ENCODE measurements at regions not wholly inside any gene's neighbourhood (a gene's known extent, or its start where the extent isn't known, plus 50 kb on each side); places are given as distances from the start of the nearest gene placed in this dataset.

- DNase-seq, result no peak
Measured at GRCh38 chr4:56200275-56200674, 187.0 kb downstream of the AASDH start.

- no peak for DNase-seq
Measured at GRCh38 chr4:56198265-56198664, 189.0 kb downstream of the AASDH start.

- DNase-seq, result no peak
Measured at GRCh38 chr4:56197387-56197786, 189.9 kb downstream of the AASDH start.

GRCh38 chr4:56195025-56195424 lies 192.3 kb downstream of the AASDH start:
- no peak for DNase-seq

- DNase-seq, result no peak
Measured at GRCh38 chr4:56191534-56191933, 195.8 kb downstream of the AASDH start.

GRCh38 chr4:56187688-56188087 lies 199.6 kb downstream of the AASDH start:
- DNase-seq, result no peak

- DNase-seq, result peak; percentile 66
Measured at GRCh38 chr4:56186808-56187523, 200.3 kb downstream of the AASDH start.

- peak; percentile 99 for DNase-seq
Measured at GRCh38 chr4:56185901-56186300, 201.4 kb downstream of the AASDH start.

- DNase-seq, result no peak
Measured at GRCh38 chr4:56184214-56184613, 203.1 kb downstream of the AASDH start.

- no peak for DNase-seq
Measured at GRCh38 chr4:56183344-56183959, 203.8 kb downstream of the AASDH start.

GRCh38 chr4:56182356-56182755 lies 204.9 kb downstream of the AASDH start:
- no peak for DNase-seq

GRCh38 chr4:56181140-56181953 lies 205.9 kb downstream of the AASDH start:
- DNase-seq, result no peak

- no peak for DNase-seq
Measured at GRCh38 chr4:56169061-56169460, 218.2 kb downstream of the AASDH start.

GRCh38 chr4:56164907-56165306 lies 216.2 kb downstream of the CEP135 start:
- no peak for DNase-seq

- no peak for DNase-seq
Measured at GRCh38 chr4:56160636-56161035, 211.9 kb downstream of the CEP135 start.

- no peak for DNase-seq
Measured at GRCh38 chr4:56158483-56158882, 209.7 kb downstream of the CEP135 start.

- DNase-seq, result no peak
Measured at GRCh38 chr4:56156141-56156540, 207.4 kb downstream of the CEP135 start.

GRCh38 chr4:56155432-56155831 lies 206.7 kb downstream of the CEP135 start:
- DNase-seq, result no peak

- no peak for DNase-seq
Measured at GRCh38 chr4:56149591-56149990, 200.8 kb downstream of the CEP135 start.

GRCh38 chr4:56148428-56148827 lies 199.7 kb downstream of the CEP135 start:
- DNase-seq, result no peak

GRCh38 chr4:56147371-56147770 lies 198.6 kb downstream of the CEP135 start:
- no peak for DNase-seq

- DNase-seq, result no peak
Measured at GRCh38 chr4:56146956-56147355, 198.2 kb downstream of the CEP135 start.

GRCh38 chr4:56142088-56142487 lies 193.3 kb downstream of the CEP135 start:
- no peak for DNase-seq

GRCh38 chr4:56139241-56139827 lies 190.6 kb downstream of the CEP135 start:
- no peak for DNase-seq

Data from NCI-H524 treated with DMSO at 0.1 percent for 48 hours (cell line).